ENCODE measurements at regions not wholly inside any gene's neighbourhood (a gene's known extent, or its start where the extent isn't known, plus 50 kb on each side); places are given as distances from the start of the nearest gene placed in this dataset.

DNA sequence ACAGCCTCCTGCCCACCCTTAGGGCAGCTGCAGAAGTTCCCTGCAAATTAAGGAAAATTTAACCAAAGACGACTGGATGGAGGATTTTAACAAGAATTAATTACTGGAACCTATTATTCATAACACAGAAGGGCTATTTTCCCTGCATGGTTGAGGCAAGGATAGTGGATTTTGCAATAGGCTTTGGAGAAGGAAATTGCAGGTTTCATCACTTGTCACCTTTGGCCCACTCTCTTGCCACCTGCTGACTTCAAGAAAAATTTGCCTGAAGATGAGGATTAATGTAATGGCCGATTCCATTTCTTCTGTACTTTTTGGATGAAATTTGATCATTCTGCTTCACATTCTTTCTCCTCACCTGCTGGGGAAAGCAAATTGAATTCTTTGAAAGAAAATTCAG lies 261.7 kb downstream of the FGF9 start:
- no peak for TF ChIP-seq EZH2 (IDR thresholded peaks at IDR 0.05; ENCODE audit: insufficient read depth, low read length)
- TF ChIP-seq, protein P1, sequence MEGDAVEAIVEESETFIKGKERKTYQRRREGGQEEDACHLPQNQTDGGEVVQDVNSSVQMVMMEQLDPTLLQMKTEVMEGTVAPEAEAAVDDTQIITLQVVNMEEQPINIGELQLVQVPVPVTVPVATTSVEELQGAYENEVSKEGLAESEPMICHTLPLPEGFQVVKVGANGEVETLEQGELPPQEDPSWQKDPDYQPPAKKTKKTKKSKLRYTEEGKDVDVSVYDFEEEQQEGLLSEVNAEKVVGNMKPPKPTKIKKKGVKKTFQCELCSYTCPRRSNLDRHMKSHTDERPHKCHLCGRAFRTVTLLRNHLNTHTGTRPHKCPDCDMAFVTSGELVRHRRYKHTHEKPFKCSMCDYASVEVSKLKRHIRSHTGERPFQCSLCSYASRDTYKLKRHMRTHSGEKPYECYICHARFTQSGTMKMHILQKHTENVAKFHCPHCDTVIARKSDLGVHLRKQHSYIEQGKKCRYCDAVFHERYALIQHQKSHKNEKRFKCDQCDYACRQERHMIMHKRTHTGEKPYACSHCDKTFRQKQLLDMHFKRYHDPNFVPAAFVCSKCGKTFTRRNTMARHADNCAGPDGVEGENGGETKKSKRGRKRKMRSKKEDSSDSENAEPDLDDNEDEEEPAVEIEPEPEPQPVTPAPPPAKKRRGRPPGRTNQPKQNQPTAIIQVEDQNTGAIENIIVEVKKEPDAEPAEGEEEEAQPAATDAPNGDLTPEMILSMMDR (IDR thresholded peaks at IDR 0.05; ENCODE audit: insufficient read depth, low read depth, low read length), result no peak
